22Rv1 (cell line): ENCODE measurements at regions not wholly inside any gene's neighbourhood (a gene's known extent, or its start where the extent isn't known, plus 50 kb on each side); places are given as distances from the start of the nearest gene placed in this dataset.

ENCODE experiments used
- H3K27ac ChIP-seq: fragments of 450-650 bp; 2 replicates; pipeline ENCODE4 v1.5.1; 2017
- CTCF ChIP-seq: fragments of 450-650 bp; IDR thresholded peaks from 2 replicates; pipeline ENCODE4 v1.5.1; 2017; ENCODE audit warnings: mild to moderate bottlenecking
- ZFX ChIP-seq: fragments of 450-650 bp; IDR thresholded peaks from 2 replicates; pipeline ENCODE4 v1.6.1; 2017; ENCODE audit warnings: antibody characterized with exemption, borderline replicate concordance

GRCh38 chr17:45702666-45703266 lies 81.4 kb upstream of the CRHR1 start:
- H3K27ac ChIP-seq = no peak overlapping the region
- TF ChIP-seq CTCF (no peak), ZFX (no peak)

- TF ChIP-seq CTCF (no peak), ZFX (no peak)
- no peak overlapping the region for H3K27ac ChIP-seq
Observed at GRCh38 chr17:45703348-45703747, 80.8 kb upstream of the CRHR1 start.

- H3K27ac ChIP-seq = no peak overlapping the region
Observed at GRCh38 chr17:45703806-45704205, 80.3 kb upstream of the CRHR1 start.

DNA sequence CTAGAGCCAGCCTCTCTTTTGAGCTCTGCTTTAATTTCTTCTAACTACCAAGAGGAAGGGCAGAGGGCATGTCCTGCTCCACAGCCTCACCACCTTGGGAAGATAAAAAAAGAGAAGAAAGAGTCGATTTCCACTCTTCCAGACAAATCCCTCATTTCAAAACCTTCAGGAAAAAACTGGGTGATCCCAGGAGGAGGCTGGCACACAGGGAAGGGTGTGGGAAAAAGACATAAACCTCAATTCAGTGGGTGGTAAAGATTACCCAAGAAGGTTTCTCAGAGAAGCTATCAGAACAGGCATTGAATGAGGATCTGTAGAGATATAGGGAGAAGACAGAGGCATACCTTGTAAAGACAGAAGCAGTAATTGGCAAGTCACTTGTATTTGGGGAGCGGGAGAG lies 79.9 kb upstream of the CRHR1 start:
- TF ChIP-seq CTCF (no peak), ZFX (no peak)
- no peak overlapping the region for H3K27ac ChIP-seq

More at GRCh38 chr17:45703806-45704205, 80.3 kb upstream of the CRHR1 start:
- no peak for TF ChIP-seq ZFX
- TF ChIP-seq CTCF = no peak

- H3K27ac ChIP-seq = no peak overlapping the region
- TF ChIP-seq ZFX (no peak), CTCF (no peak)
Observed at GRCh38 chr17:45705123-45706009, 78.8 kb upstream of the CRHR1 start.

GRCh38 chr17:45706033-45706432 lies 78.1 kb upstream of the CRHR1 start:
- H3K27ac ChIP-seq = no peak overlapping the region
- TF ChIP-seq CTCF = no peak
- TF ChIP-seq ZFX = no peak

- TF ChIP-seq ZFX (no peak), CTCF (no peak)
- H3K27ac ChIP-seq = no peak overlapping the region
Observed at GRCh38 chr17:45708707-45709290, 75.3 kb upstream of the CRHR1 start.
